ENCODE measurements at regions not wholly inside any gene's neighbourhood (a gene's known extent, or its start where the extent isn't known, plus 50 kb on each side); places are given as distances from the start of the nearest gene placed in this dataset.

GRCh38 chr12:124499898-124500244 lies 67.5 kb downstream of the NCOR2 start:
- Histone ChIP-seq H2BK15ac (ENCODE audit: low read depth, low read length) (no peak overlapping the region), H3K79me1 (ENCODE audit: low read depth in 1 of 2, low read length in 2 of 2) (peaks cover 32 to 98% of the 10 kb centered on the region in 2 experiments), H3K14ac (replicated peaks; ENCODE audit: low read depth, low read length) (no peak overlapping the region), H2BK120ac (ENCODE audit: low read depth, low read length) (peak overlapping the region; percentile 43), H2AK9ac (replicated peaks; ENCODE audit: low read depth, low read length, poor library complexity) (no peak overlapping the region), H3K4ac (ENCODE audit: low read depth, low read length) (peak overlapping the region; percentile 94), H3K9me1 (ENCODE audit: insufficient read depth, low read length) (peaks cover 30% of the 10 kb centered on the region), H3K18ac (ENCODE audit: low read depth, low read length) (no peak overlapping the region), H3K36me3 (ENCODE audit: control insufficient read depth, insufficient read depth, low read length) (peaks cover 4% of the 10 kb centered on the region; the same call in 1 of the 2 replicates), H3K56ac (ENCODE audit: extremely low read depth, insufficient read depth, low read length) (no peak overlapping the region), H4K20me1 (ENCODE audit: insufficient read depth, low read length) (peaks cover 99% of the 10 kb centered on the region), H3K27ac (ENCODE audit: insufficient read depth, low read length) (no peak overlapping the region), H3K9ac (ENCODE audit: low read depth, low read length) (no peak overlapping the region), H3K4me3 (ENCODE audit: insufficient read depth, low read depth, low read length) (no peak overlapping the region), H3K4me1 (ENCODE audit: control insufficient read depth, insufficient read depth, low read length) (peaks cover 34% of the 10 kb centered on the region), H2AK5ac (ENCODE audit: low read depth, low read length) (peak overlapping the region; percentile 89), H2BK5ac (ENCODE audit: low read depth, low read length, poor library complexity, severe bottlenecking) (no peak overlapping the region), H3K9me3 (ENCODE audit: control insufficient read depth, insufficient read depth, low read length) (no peaks in the 10 kb centered on the region), H3K27me3 (ENCODE audit: control insufficient read depth, insufficient read depth, low read length) (no peaks in the 10 kb centered on the region), H4K91ac (ENCODE audit: insufficient read depth, low read depth, low read length) (no peak overlapping the region), H4K5ac (ENCODE audit: low read depth, low read length) (no peak overlapping the region), H3K23ac (ENCODE audit: low read depth, low read length) (no peak overlapping the region), H2BK20ac (ENCODE audit: low read depth, low read length) (no peak overlapping the region), H2AFZ (replicated peaks; ENCODE audit: low read length, poor library complexity) (no peak overlapping the region), H4K8ac (ENCODE audit: low read depth in 2 of 2, low read length in 2 of 2) (no peak overlapping the region), H3K4me2 (ENCODE audit: low read depth, low read length) (no peak overlapping the region)
- BruUV-seq (replicated peaks) = no TSS peak
- DNase-seq (no peak), ATAC-seq (ENCODE audit: low read depth) (no peak)
- ChIA-PET CTCF (no interaction called here), POLR2A (ENCODE audit: unreplicated experiment) (no interaction called here)
- intact Hi-C loops (cut with micrococcal nuclease) (loop anchor here (2.0 to 5.0 kb wide), 3 partner anchors 13 to 267 kb away; no protein-coding TSS in a partner anchor), dilution Hi-C loops (cut with HindIII; ENCODE audit: low sequenced_read_pairs, unreplicated experiment) (no loop called here), in situ Hi-C loops (cut with MboI; ENCODE audit: low sequenced_read_pairs) (no loop called here)
- TF ChIP-seq CHD1 (IDR thresholded peaks at IDR 0.05; ENCODE audit: low read depth, low read length) (no peak), POLR2A (IDR thresholded peaks at IDR 0.05; ENCODE audit: low read depth, low read length) (no peak), FOS (IDR thresholded peaks at IDR 0.05; ENCODE audit: low read depth, low read length) (no peak), RCOR1 (IDR thresholded peaks at IDR 0.05; ENCODE audit: insufficient replicate concordance, low read length) (no peak), MAZ (IDR thresholded peaks at IDR 0.05; ENCODE audit: borderline replicate concordance, low read depth, low read length) (no peak), CEBPB (IDR thresholded peaks at IDR 0.05; ENCODE audit: low read depth, low read length) (no peak), ELK1 (IDR thresholded peaks at IDR 0.05; ENCODE audit: borderline replicate concordance, low read depth, low read length) (no peak), BHLHE40 (IDR thresholded peaks at IDR 0.05; ENCODE audit: low read depth, low read length) (no peak), MAFK (IDR thresholded peaks at IDR 0.05; ENCODE audit: low read depth, low read length) (no peak), USF2 (IDR thresholded peaks at IDR 0.05; ENCODE audit: low read depth, low read length) (no peak), RAD21 (IDR thresholded peaks at IDR 0.05; ENCODE audit: low read length) (no peak), SMC3 (IDR thresholded peaks at IDR 0.05; ENCODE audit: low read depth, low read length) (no peak)
- TF ChIP-seq, protein P1, sequence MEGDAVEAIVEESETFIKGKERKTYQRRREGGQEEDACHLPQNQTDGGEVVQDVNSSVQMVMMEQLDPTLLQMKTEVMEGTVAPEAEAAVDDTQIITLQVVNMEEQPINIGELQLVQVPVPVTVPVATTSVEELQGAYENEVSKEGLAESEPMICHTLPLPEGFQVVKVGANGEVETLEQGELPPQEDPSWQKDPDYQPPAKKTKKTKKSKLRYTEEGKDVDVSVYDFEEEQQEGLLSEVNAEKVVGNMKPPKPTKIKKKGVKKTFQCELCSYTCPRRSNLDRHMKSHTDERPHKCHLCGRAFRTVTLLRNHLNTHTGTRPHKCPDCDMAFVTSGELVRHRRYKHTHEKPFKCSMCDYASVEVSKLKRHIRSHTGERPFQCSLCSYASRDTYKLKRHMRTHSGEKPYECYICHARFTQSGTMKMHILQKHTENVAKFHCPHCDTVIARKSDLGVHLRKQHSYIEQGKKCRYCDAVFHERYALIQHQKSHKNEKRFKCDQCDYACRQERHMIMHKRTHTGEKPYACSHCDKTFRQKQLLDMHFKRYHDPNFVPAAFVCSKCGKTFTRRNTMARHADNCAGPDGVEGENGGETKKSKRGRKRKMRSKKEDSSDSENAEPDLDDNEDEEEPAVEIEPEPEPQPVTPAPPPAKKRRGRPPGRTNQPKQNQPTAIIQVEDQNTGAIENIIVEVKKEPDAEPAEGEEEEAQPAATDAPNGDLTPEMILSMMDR (conservative IDR thresholded peaks at IDR 0.05; ENCODE audit: low read depth, low read length) = no peak
- 96% methylated on average over 5 of the region's 11 CpGs; no CpG with 5 or more reads in 1 of the 2 experiments for WGBS, 2 experiments (ENCODE audit: extremely low coverage in 2 of 2, insufficient read length in 1 of 2)

All from IMR-90 (cell line).